ENCODE measurements at regions not wholly inside any gene's neighbourhood (a gene's known extent, or its start where the extent isn't known, plus 50 kb on each side); places are given as distances from the start of the nearest gene placed in this dataset.

- no peak for TF ChIP-seq POLR2AphosphoS5 (IDR thresholded peaks at IDR 0.05; ENCODE audit: low read depth, low read length)
- TF ChIP-seq POLR2A (IDR thresholded peaks at IDR 0.05; ENCODE audit: low read depth, low read length): no peak
- TF ChIP-seq TAF1 (IDR thresholded peaks at IDR 0.05; ENCODE audit: borderline replicate concordance, low read depth, low read length): no peak
Observed at GRCh38 chr4:82268826-82269193, 105.0 kb downstream of the HNRNPD start.
